ENCODE measurements at regions not wholly inside any gene's neighbourhood (a gene's known extent, or its start where the extent isn't known, plus 50 kb on each side); places are given as distances from the start of the nearest gene placed in this dataset.

GRCh38 chr10:33799281-33799943 is 464.9 kb upstream of the NRP1 start:
- no peak for DNase-seq (ENCODE audit: low read depth)
- no peak overlapping the region for H3K4me3 ChIP-seq (ENCODE audit: low read depth, low read length)
- TF ChIP-seq, protein P1, sequence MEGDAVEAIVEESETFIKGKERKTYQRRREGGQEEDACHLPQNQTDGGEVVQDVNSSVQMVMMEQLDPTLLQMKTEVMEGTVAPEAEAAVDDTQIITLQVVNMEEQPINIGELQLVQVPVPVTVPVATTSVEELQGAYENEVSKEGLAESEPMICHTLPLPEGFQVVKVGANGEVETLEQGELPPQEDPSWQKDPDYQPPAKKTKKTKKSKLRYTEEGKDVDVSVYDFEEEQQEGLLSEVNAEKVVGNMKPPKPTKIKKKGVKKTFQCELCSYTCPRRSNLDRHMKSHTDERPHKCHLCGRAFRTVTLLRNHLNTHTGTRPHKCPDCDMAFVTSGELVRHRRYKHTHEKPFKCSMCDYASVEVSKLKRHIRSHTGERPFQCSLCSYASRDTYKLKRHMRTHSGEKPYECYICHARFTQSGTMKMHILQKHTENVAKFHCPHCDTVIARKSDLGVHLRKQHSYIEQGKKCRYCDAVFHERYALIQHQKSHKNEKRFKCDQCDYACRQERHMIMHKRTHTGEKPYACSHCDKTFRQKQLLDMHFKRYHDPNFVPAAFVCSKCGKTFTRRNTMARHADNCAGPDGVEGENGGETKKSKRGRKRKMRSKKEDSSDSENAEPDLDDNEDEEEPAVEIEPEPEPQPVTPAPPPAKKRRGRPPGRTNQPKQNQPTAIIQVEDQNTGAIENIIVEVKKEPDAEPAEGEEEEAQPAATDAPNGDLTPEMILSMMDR (IDR thresholded peaks at IDR 0.05; ENCODE audit: low read depth, low read length, missing control alignments) = no peak

DNA sequence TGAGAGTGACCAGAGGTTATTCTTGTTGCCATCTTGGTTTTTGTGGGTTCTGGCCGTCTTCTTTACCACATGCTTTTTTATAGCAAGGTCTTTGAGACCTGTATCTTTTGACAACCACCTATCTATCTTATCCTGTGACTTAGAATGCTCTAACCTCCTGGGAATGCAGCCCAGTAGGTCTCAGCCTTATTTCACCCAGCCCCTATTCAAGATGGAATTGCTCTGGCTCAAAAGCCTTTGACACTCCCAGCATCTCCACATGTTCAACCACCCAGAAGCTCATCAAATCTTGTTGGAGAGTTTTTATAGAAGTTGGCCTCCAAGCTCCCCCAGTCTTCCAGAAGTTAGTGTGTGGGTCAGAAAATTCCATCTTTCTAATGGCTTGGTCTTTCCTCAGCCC is 464.3 kb upstream of the NRP1 start:
- H3K4me3 ChIP-seq (ENCODE audit: low read depth, low read length) = no peak overlapping the region
- no peak for DNase-seq (ENCODE audit: low read depth)
- TF ChIP-seq, protein P1 (IDR thresholded peaks at IDR 0.05; ENCODE audit: low read depth, low read length, missing control alignments) = no peak

DNA sequence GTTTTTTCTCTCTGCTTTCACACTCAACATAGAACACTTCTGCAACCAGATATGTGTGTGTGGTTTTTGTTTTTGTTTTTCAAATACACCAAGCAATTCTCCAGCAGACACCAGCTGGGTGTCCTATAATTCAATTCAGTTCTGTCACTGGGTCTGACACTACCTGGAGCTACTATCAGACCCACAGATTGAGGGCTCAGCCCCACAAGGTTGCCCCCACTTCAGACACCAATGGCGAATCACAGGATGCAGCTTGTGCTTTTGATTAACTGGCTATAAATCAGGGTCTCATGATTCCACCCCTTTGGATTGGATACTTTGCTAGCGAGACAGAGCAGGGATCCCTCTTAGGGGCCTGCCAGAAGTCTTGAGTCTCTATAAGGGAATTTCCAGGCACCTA is 462.2 kb upstream of the NRP1 start:
- DNase-seq (ENCODE audit: low read depth) = no peak
- H3K4me3 ChIP-seq (ENCODE audit: low read depth, low read length) = no peak overlapping the region
- TF ChIP-seq, protein P1 (IDR thresholded peaks at IDR 0.05; ENCODE audit: low read depth, low read length, missing control alignments) = no peak

GRCh38 chr10:33795529-33795928 is 461.1 kb upstream of the NRP1 start:
- no peak for DNase-seq (ENCODE audit: low read depth)
- H3K4me3 ChIP-seq (ENCODE audit: low read depth, low read length) = no peak overlapping the region
- TF ChIP-seq, protein P1 (IDR thresholded peaks at IDR 0.05; ENCODE audit: low read depth, low read length, missing control alignments) = no peak

- TF ChIP-seq, protein P1 (IDR thresholded peaks at IDR 0.05; ENCODE audit: low read depth, low read length, missing control alignments) = no peak
These were observed 460.0 kb upstream of the NRP1 start for GRCh38 chr10:33794460-33794859.

DNA sequence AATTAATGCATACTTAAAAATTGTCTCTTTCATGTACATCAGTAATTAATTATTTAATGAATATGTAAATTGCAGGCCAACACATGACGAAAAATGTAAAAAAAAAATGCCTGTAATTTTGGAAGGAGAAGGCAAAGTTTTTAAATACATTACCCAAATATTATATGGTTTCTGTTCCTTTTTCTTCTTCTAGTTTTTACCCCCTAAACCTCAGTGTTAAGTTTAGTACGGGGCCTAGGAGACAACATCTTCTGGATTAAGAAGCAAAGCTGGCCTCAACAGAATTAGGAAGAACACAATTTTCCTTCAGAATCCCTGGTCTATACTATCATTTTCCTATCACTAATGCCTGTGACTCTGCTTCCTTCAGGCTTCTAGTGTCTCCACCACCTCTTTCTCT is 459.3 kb upstream of the NRP1 start:
- no peak for DNase-seq (ENCODE audit: low read depth)
- no peak overlapping the region for H3K4me3 ChIP-seq (ENCODE audit: low read depth, low read length)
- TF ChIP-seq, protein P1 (IDR thresholded peaks at IDR 0.05; ENCODE audit: low read depth, low read length, missing control alignments) = no peak

More at GRCh38 chr10:33794460-33794859, 460.0 kb upstream of the NRP1 start:
- no peak for DNase-seq (ENCODE audit: low read depth)
- no peak overlapping the region for H3K4me3 ChIP-seq (ENCODE audit: low read depth, low read length)

GRCh38 chr10:33791272-33791660 is 456.8 kb upstream of the NRP1 start:
- no peak overlapping the region for H3K4me3 ChIP-seq (ENCODE audit: low read depth, low read length)
- TF ChIP-seq, protein P1 (IDR thresholded peaks at IDR 0.05; ENCODE audit: low read depth, low read length, missing control alignments) = no peak
- DNase-seq (ENCODE audit: low read depth) = no peak
